ENCODE measurements at regions not wholly inside any gene's neighbourhood (a gene's known extent, or its start where the extent isn't known, plus 50 kb on each side); places are given as distances from the start of the nearest gene placed in this dataset.

- peak; percentile 44 for DNase-seq
Observed at GRCh38 chr6:10465629-10466499, 51.0 kb upstream of the TFAP2A start.
